HCT116 (cell line): ENCODE measurements at regions not wholly inside any gene's neighbourhood (a gene's known extent, or its start where the extent isn't known, plus 50 kb on each side); places are given as distances from the start of the nearest gene placed in this dataset.

Experiments used
- CBX3 ChIP-seq: IDR thresholded peaks from 2 replicates; pipeline ENCODE4 v1.6.1; 2012; ENCODE audit warnings: low read depth
- CTCF ChIP-seq, 3 experiments: fragments of 200-600 bp in 1 of 3; sonication (generic) in 1 of 3; IDR thresholded peaks in 2 of 3; conservative IDR thresholded peaks in 1 of 3; 2 replicates each; pipeline ENCODE4 v1.5.1; 2012 to 2017; ENCODE audit warnings: low read depth in 2 of 3, low read length in 2 of 3, antibody characterized with exemption in 1 of 3, borderline replicate concordance in 1 of 3, control low read depth in 1 of 3, mild to moderate bottlenecking in 1 of 3, mixed read lengths in 1 of 3, mixed run types in 1 of 3, moderate library complexity in 1 of 3; ENCODE audit not compliant: insufficient read depth in 1 of 3
- EZH2 ChIP-seq: fragments of 200-600 bp; sonication (generic); IDR thresholded peaks from 2 replicates; pipeline ENCODE4 v1.6.1; 2017; ENCODE audit warnings: antibody characterized with exemption, mixed run types
- MAX ChIP-seq: IDR thresholded peaks from 2 replicates; pipeline ENCODE4 v1.6.1; 2012
- POLR2AphosphoS5 ChIP-seq: IDR thresholded peaks from 2 replicates; pipeline ENCODE4 v1.6.1; 2011; ENCODE audit warnings: mild to moderate bottlenecking, low read depth, low read length, moderate library complexity
- RAD21 ChIP-seq: IDR thresholded peaks from 2 replicates; pipeline ENCODE4 v1.6.1; 2012; ENCODE audit warnings: low read depth, mild to moderate bottlenecking
- SIN3A ChIP-seq: IDR thresholded peaks from 2 replicates; pipeline ENCODE4 v1.6.1; 2012; ENCODE audit warnings: low read depth

GRCh38 chr2:238584617-238585016 lies 157.9 kb downstream of the ASB1 start:
- no peak for TF ChIP-seq POLR2AphosphoS5
- no peak for TF ChIP-seq CTCF (IDR thresholded peaks at IDR 0.05 in 2 of 3, conservative IDR thresholded peaks at IDR 0.05 in 1 of 3; ENCODE audit: borderline replicate concordance in 1 of 3, insufficient read depth in 1 of 3, low read depth in 2 of 3, low read length in 2 of 3)
- no peak for TF ChIP-seq SIN3A
- TF ChIP-seq EZH2 = no peak
- TF ChIP-seq RAD21 = no peak
- TF ChIP-seq MAX = no peak
- no peak for TF ChIP-seq CBX3
